C1 segment of cervical spinal cord (tissue), 14 donors: ENCODE measurements at regions not wholly inside any gene's neighbourhood (a gene's known extent, or its start where the extent isn't known, plus 50 kb on each side); places are given as distances from the start of the nearest gene placed in this dataset.

Experiments used
- DNase-seq, 14 donors: peaks; one replicate each; lab custom pipeline; 2025; lab: John Stamatoyannopoulos, UW

GRCh38 chr3:11917051-11917450 is 70.4 kb upstream of the TAMM41 start:
- DNase-seq = no peak

- DNase-seq = no peak
Observed at GRCh38 chr3:11919390-11919789, 72.7 kb upstream of the TAMM41 start.

DNA sequence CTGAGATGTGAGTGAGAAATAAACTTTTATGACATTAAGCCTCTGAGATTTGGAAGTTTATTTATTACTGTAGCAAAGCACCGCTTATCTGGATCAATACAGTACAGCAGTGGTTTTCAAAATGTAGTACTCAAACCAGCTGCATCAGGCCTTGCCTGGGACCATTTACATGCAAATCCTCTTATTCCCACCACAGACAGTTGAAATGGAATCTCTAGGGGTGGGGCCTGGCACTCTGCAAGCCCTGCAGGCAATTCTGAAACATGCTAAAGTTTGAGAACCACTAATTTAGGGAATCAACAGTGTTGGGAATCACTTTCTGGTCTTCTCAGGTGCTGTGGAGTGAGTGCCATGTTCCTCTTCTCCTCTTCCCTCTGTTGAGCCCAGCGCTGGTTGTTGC is 77.8 kb upstream of the TAMM41 start:
- no peak for DNase-seq

DNA sequence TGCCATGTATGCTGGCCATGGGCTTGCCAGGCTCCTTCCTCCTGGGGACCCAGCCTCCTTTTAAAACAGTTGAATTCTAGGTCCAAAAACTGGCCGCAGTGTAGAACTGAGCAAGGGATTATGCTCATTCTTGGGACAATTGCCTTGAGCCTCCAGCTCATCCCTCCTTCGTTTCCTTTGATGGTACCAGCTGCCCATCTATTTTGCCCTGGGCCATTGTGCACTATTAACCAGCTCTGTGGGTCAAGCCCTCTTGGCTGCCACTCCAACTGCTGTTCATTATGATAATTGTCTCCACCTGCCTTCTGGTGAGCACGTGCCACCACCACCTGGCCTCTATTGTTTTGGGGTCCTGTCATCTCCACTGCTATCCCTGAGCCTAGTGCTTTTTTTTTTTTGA is 75.8 kb upstream of the SYN2 start:
- DNase-seq = peak in 1 of 14 donors; percentile 7

DNA sequence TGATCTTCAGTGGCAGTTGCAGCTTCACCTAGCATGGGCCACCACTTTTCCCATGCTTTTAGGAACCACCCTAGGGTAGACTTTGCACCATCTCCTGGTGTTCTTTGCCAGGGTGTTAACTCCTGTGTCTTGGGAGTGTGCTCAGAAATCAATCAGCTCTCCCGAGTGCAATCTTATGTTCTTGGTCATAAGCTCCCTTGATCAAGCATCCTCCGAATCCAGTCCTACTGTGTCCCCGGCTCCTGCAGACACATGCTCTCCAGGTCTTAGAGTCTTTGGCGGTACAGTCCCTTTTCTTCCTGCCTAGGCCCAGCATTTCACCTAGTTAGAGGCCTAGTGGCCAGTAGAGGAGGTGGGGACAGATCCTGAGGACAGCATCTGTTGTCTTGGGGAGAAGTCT is 74.7 kb upstream of the SYN2 start:
- DNase-seq = no peak

GRCh38 chr3:11930084-11930483 is 74.1 kb upstream of the SYN2 start:
- DNase-seq = no peak

GRCh38 chr3:11932636-11933035 is 71.6 kb upstream of the SYN2 start:
- DNase-seq = peak in 1 of 14 donors; percentile 81

- no peak for DNase-seq
Observed at GRCh38 chr3:11933529-11933928, 70.7 kb upstream of the SYN2 start.

DNA sequence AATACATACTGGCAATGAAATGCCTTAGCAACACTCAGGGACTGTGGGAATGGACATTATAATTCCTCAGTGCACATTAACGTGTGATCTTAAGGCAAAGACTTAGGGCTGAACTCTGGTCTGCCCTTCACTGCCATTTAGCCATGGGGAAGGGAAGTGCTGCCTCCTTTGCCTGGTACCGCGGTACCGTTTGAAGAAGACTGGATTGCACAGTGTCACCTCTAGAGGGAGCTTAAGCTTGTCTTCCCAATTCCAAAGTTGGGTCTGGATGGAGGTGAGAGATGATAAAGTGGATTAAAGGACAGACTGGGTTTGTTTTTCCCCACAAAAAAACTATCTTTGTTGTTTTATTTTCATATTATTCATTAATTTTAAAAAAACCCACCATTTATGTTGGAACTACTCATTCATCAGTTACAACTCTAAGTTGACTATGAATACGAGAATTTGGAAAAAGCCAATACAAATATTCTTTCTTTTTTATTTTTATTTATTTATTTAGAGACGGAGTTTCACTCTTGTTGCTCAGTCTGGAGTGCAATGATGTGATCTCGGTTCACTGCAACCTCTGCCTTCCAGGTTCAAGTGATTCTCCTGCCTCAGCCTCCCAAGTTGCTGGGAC is 60.0 kb upstream of the SYN2 start:
- peak in 2 of 14 donors; percentile 1 to 61 for DNase-seq

- no peak for DNase-seq
Observed at GRCh38 chr3:11948331-11948730, 55.9 kb upstream of the SYN2 start.

- no peak for DNase-seq
Observed at GRCh38 chr3:11948866-11949265, 55.3 kb upstream of the SYN2 start.

- peak in 1 of 14 donors; percentile 33 for DNase-seq
Observed at GRCh38 chr3:11949351-11949750, 54.8 kb upstream of the SYN2 start.

GRCh38 chr3:11950576-11950975 is 53.6 kb upstream of the SYN2 start:
- DNase-seq = no peak

- DNase-seq = peak in 1 of 14 donors; percentile 21
Observed at GRCh38 chr3:11953350-11953749, 50.8 kb upstream of the SYN2 start.

- DNase-seq = peak in 4 of 14 donors; percentile 2 to 15 (median 4)
Observed at GRCh38 chr3:11953778-11954177, 50.4 kb upstream of the SYN2 start.

DNA sequence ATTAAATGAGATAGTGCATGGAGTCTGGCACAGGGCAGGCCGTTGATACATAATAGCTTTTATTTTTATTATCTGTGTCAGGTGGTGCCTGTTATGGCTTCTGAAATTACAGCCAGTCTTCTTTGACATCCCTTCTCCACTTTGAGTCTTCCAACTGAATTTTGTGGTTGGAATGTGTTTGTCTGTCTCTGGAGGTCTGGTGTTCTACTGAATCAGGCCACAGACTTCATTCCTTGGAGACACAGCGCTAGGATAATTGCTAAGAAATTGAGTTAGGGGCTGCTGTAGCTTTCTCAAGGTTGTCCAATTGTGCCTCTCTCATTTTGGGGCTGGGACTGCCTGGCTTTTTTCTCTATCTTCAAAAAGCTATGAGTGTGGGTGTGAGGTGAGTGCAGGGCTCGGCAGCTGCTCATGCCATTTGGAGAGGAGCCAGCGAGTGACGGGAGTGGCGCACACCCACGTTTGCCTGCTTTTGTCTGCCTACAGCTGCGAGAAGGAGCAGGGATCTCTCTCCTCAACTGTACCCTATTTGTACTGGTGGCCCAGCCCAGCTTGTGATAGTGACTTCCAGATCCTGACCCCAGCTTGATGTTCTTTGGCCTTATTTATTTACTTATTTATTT is 49.8 kb upstream of the SYN2 start:
- no peak for DNase-seq
